ENCODE measurements at regions not wholly inside any gene's neighbourhood (a gene's known extent, or its start where the extent isn't known, plus 50 kb on each side); places are given as distances from the start of the nearest gene placed in this dataset.

- TF ChIP-seq ZBTB40 (IDR thresholded peaks at IDR 0.05), result no peak
- TF ChIP-seq ZBTB40 (CRISPR knock-in tag; IDR thresholded peaks at IDR 0.05), result no peak
- peak; percentile 89 for TF ChIP-seq SOX6 (IDR thresholded peaks at IDR 0.05)
- TF ChIP-seq CXXC5 (CRISPR knock-in tag; IDR thresholded peaks at IDR 0.05), result no peak
- no peak for TF ChIP-seq PURB (CRISPR knock-in tag; IDR thresholded peaks at IDR 0.05; ENCODE audit: low read depth)
- no peak for TF ChIP-seq IRF2 (CRISPR knock-in tag; IDR thresholded peaks at IDR 0.05)
- TF ChIP-seq ZNF174 (CRISPR knock-in tag; IDR thresholded peaks at IDR 0.05), result no peak
- no peak for TF ChIP-seq SRSF9 (IDR thresholded peaks at IDR 0.05; ENCODE audit: borderline replicate concordance, low read depth, low read length)
- TF ChIP-seq EP400 (IDR thresholded peaks at IDR 0.05), result no peak
- no peak for TF ChIP-seq NFXL1 (CRISPR knock-in tag; IDR thresholded peaks at IDR 0.05)
- TF ChIP-seq ZNF318 (IDR thresholded peaks at IDR 0.05; ENCODE audit: borderline replicate concordance in 1 of 2, low read depth in 1 of 2), result no peak
Measured at GRCh38 chr15:66628976-66629723, 63.4 kb upstream of the LCTL start (continued).

Measured in K562 (cell line).